Daoy (cell line): ENCODE measurements at regions not wholly inside any gene's neighbourhood (a gene's known extent, or its start where the extent isn't known, plus 50 kb on each side); places are given as distances from the start of the nearest gene placed in this dataset.
"Not testable (repeated sequence)": the region's sequence is repeated elsewhere in the genome, so short reads cannot be mapped to it uniquely, and the experiment has no call there.

Experiments
- DNase-seq: peaks from one replicate; pipeline ENCODE4 v3.0.0-alpha.2; 2015; ENCODE audit warnings: low read depth

DNA sequence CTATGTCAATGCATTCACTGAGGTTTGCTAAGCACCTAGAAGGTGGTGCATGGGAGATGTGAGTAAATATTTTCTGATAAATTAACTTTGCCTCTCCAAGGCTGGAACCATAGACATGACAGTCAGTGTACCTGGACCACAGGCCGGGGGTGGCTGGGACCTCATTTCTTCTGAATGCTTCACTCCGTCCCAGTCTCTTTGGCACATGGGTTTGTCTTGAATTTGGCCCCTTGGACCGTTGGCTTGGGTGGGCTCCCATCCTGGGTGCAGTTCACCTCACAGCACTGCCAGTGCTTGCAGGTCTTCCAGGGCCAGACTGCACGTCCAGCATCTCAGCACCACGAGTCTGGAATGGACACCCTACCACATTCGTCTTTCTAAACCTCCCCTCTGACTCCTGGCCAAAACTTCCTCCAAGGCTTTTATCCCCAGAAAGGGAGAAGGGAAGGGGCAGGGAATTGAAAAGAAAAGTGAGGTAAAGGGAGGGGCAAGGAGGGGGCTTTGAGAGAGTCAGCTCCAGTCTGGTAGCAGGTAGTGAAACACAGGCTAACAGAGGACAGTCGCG lies 267.8 kb downstream of the MED10 start:
- no peak for DNase-seq

- DNase-seq, result no peak
Measured at GRCh38 chr5:6108981-6109825, 269.1 kb downstream of the MED10 start.

DNA sequence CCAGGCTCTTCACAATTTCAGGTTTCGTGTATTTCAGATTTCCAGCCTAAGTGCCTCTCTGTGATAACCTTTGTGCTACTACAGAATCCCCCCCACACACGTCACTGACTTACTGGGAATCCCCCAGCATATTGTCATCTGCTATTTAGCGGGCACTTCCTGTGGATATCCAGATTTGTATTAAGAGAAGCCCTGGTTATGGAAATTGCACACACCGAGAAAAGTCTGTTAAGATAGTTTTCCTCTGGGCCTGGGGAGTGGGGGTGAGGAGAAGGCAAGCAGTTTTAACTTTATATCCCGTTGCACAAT lies 269.9 kb downstream of the MED10 start:
- peak; percentile 61 for DNase-seq

DNA sequence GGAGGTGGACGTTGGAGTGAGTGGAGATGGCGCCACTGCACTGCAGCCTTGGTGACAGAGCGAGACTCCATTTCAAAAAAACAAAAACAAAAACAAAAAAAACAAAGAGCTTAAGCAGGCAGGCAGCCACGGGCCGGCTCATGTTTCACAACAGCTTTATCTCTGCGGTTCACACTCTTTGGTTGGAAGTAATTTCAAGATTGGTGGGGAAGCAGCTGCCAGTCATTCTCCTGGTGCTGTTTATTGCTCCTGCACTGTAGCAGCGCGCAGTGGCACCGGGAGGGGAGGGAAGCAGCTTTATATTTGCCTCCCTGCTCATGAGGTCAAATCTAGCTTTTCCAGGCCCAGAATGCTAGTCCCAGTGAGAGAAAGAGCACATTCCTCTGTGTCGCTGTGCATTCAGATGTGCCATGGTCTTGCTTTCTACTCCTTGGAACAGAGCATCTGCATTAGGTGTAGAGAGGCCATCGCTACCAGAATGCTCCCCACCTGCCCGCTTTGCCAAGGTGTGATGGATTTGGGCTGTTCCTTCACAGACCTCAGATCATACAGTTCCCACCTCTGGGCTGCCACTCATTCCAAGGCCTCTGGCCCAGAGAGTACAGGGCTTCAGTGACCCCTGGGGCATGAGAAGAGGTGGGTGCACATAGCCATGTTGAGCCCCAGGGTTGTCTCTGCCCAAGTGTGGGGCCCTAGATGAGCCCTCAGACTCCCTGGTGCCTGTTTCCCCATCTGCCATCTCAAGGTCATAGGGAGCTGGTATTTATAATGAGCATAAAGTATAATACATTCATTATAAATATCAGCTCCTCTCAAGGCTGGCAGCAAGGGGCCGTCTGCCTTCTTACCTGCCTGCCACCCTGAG lies 270.4 kb downstream of the MED10 start:
- DNase-seq, result peak; percentile 25

DNA sequence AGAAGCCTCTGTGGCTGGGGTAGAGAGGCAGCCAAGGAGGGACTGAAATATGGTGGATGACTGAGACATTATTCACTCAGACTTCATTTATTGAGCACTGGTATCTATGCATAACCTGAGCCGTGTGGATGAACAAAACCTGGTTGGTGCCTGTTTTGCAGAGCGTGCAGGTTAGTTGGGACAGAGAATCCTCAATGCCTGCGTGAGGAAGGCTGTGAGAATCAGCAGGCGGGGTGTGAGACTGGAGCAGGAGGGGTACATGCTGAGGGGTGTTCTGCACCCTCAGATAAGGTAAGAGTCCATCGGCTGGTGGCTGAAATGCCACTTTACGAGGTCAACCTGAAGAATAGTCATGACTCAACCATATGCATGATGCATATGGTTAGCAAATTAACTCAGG lies 271.6 kb downstream of the MED10 start:
- no peak for DNase-seq

GRCh38 chr5:6105320-6105719 lies 273.0 kb downstream of the MED10 start:
- no peak for DNase-seq

DNA sequence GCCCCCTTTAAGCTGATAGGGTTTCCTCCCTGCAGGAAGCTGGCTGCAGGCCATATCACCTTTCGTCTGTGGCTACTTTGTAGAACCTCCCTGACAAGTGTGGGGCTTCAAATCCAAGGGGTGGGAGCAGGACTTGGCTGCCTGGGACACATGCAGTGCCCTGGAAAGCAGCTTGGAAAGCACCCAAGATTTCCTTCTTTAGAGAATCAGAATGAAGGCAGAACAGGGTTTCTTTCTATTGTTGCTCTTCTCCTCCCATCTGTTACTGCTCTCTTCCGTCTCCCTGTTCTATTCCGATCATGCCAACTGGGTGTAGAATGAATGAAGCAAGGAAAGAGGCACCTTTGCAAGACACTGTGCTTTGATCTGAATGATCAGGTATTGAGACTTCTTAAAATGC lies 282.2 kb downstream of the MED10 start:
- no peak for DNase-seq

GRCh38 chr5:6094180-6094579 lies 284.2 kb downstream of the MED10 start:
- DNase-seq, result not testable (repeated sequence)

DNA sequence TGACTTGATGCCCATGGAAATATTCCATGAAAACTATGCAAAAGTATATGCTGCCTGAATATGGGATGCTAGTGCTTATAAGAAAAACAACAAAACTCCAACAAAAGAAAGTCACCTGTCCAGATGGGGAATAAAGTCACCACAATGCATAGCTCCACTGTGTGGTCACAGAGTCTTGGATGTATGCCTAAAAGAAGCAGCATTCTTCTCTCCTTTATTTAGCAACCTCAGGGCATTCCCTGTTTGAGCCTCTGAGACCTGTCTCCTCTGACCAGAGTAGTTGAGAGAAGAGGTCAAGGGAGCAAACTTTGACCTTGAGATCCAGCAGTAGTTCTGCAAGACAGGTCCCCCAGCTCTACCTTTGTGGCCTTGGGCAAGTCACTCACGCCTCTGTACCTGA lies 287.5 kb downstream of the MED10 start:
- DNase-seq, result no peak

DNA sequence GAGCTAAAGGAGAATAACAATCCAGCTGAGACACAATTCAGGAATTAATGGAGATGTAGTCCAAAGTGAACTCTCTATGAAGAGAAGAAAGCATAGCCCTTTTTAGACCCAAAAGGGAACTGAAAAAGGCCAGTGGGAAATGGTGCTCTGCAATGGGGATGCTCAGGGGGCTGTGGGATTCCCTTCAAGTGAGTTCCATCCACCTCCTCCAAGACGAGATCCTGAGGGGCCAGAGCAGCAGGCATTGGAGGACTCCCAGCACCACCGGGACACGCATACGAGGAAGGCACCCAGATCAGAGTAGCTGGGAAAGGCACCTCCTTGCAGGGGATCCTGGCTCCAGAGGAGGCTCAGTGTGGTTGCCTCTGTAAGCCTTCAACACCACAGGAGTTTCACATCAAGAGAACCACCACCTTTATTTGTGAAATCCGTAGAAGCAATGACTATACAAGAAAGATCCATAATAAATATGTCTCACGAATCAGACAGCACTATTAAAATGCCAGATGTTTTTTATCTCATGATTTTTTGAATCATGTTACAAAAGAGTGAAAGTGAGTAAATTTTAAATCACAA lies 288.2 kb downstream of the MED10 start:
- no peak for DNase-seq

GRCh38 chr5:6088706-6089105 lies 289.6 kb downstream of the MED10 start:
- DNase-seq, result no peak

- DNase-seq, result no peak
Measured at GRCh38 chr5:6087576-6087975, 290.8 kb downstream of the MED10 start.

GRCh38 chr5:6086871-6087270 lies 291.5 kb downstream of the MED10 start:
- DNase-seq, result no peak

GRCh38 chr5:6085341-6085860 lies 292.9 kb downstream of the MED10 start:
- no peak for DNase-seq

DNA sequence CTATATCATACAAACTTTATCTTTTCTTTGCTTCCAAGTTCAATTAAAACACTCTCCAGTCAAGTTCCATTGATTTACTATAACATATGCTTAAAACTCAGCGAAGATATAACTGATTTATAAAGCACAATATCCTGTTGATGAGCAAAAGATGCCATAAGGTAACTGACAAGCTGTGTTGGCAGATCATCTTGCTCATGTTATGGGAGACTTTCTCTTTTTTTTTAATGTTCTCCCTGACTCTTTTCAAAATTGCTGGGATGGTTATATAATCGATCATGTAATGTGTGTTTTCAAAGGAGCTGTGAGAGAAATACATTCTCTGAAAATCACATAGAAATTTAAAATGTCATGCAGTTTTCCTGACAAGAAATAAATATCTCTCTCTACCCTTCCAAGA lies 293.5 kb downstream of the MED10 start:
- DNase-seq, result no peak

DNA sequence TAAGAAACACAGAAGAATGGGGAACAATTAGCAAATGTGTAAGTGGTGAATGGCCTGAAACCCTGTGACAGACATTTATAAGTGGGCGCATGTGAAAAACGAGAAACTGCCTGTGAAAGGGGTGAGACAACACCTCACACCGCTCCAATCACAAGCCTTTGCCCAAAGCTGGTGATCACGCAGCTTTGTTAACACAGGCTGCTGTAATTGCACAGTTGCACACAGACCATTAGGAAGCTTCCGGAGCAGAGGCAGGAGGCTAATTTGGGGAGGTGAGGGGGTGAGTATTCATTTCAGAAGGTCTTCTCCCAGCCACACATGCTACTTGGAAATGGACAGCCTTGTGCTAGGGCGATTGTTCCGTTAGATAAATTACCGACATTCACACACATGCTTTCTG lies 294.0 kb downstream of the MED10 start:
- no peak for DNase-seq

DNA sequence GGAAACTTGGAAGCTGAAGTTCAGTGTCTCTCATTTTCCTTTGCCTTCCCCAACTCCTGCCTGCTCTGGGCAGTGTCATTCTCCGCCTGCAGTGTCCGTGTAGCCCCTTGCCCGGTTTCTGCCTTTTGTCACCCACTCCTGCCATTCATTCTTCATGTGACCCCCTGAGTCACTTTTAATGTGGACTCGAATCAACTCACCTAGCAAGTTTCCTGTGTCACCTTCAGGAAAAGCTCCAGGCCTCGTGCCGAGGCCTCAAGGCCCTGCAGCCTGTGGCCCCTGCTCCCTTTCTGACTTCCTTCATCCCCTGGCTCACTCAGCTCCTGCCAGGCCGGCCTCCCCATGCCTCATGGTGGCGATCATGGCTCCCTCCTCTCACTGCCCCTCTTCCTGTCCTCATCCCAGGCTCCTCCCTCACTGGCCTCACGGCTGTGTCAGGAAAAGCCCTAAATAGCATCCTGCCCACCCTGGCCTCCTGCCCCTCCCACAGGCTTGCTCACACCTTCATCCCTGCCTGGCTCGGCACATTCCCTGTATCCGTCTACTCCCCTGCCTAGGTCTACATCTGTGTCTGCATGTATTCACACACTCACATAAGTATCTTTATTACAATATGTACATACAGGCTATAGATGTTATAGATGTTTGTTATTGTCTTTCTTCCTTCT lies 294.9 kb downstream of the MED10 start:
- DNase-seq, result peak; percentile 61

DNA sequence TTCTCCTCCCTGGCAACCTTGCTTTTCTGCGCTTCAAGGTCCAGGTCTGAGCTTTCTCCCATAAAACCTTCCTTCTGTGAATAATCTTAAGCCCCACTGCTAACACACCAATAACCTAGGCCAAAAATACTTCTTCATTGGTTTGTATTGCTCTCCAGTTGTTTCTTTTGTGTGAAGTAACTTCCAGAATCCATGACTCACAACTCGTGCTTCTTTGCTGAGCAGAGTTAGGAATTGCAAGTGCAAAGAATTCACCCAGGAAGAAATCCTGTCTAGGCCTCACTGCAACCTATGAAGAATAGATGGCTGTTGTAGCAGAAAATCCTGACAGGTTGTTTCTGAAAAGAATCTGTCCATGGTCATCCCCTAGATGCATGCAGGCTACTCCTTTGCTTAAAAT lies 295.7 kb downstream of the MED10 start:
- peak; percentile 23 for DNase-seq

GRCh38 chr5:6081727-6082210 lies 296.6 kb downstream of the MED10 start:
- DNase-seq, result peak; percentile 80

- peak; percentile 29 for DNase-seq
Measured at GRCh38 chr5:6080930-6081726, 297.2 kb downstream of the MED10 start.

DNA sequence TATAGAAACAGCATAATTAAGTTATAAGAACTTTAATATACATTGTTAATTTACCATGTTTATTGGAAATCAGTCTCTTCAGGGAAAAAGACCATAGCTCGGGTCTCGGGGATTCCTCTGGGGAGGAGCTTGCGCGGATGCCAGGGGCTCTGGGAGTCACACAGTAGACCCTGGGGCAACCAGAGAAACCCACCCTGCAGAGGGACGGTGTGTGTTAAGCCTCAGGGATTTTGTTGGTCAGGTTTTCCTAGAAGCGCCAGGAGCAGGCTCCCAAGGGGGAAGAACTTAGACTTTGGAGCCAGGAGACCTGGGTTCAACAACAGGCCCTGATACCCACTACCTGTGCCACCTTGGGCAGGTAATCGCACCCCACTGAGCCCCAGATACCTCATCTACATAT lies 297.9 kb downstream of the MED10 start:
- DNase-seq, result no peak
